Fibroblast of the aortic adventitia (primary cell): ENCODE measurements at regions not wholly inside any gene's neighbourhood (a gene's known extent, or its start where the extent isn't known, plus 50 kb on each side); places are given as distances from the start of the nearest gene placed in this dataset.

Experiments used
- DNase-seq: peaks from one replicate; pipeline ENCODE4 v3.0.0-alpha.2; 2010; ENCODE audit warnings: low read depth
- H3K4me3 ChIP-seq: 2 replicates; pipeline ENCODE4 v1.5.1; 2011; ENCODE audit warnings: low read depth, mild to moderate bottlenecking, control low read depth, low read length, moderate library complexity
- CTCF ChIP-seq: IDR thresholded peaks from 2 replicates; pipeline ENCODE4 v1.5.1; 2011; ENCODE audit warnings: mild to moderate bottlenecking, low read length, control low read depth, inconsistent platforms; ENCODE audit not compliant: insufficient read depth

GRCh38 chr20:50283922-50284810 is 93.5 kb downstream of the CEBPB start:
- H3K4me3 ChIP-seq = no peak overlapping the region
- no peak for TF ChIP-seq CTCF
- no peak for DNase-seq

- H3K4me3 ChIP-seq = no peak overlapping the region
- no peak for DNase-seq
- TF ChIP-seq CTCF = no peak
Observed at GRCh38 chr20:50284811-50285375, 94.3 kb downstream of the CEBPB start.

GRCh38 chr20:50285376-50286173 is 94.9 kb downstream of the CEBPB start:
- no peak overlapping the region for H3K4me3 ChIP-seq
- peak; percentile 10 for TF ChIP-seq CTCF
- DNase-seq = peak; percentile 66

GRCh38 chr20:50286174-50286511 is 95.5 kb downstream of the CEBPB start:
- no peak overlapping the region for H3K4me3 ChIP-seq
- no peak for DNase-seq
- no peak for TF ChIP-seq CTCF

GRCh38 chr20:50286609-50287008 is 96.0 kb downstream of the CEBPB start:
- TF ChIP-seq CTCF = no peak
- H3K4me3 ChIP-seq = no peak overlapping the region
- peak; percentile 94 for DNase-seq

GRCh38 chr20:50287512-50287911 is 96.9 kb downstream of the CEBPB start:
- H3K4me3 ChIP-seq = no peak overlapping the region
- TF ChIP-seq CTCF = no peak
- no peak for DNase-seq
